Prostate gland (tissue), 2 donors: ENCODE measurements at regions not wholly inside any gene's neighbourhood (a gene's known extent, or its start where the extent isn't known, plus 50 kb on each side); places are given as distances from the start of the nearest gene placed in this dataset.

Source experiments
- POLR2A ChIP-seq: fragments of 450-650 bp; IDR thresholded peaks from one replicate; pipeline ENCODE4 v1.6.1; 2016; ENCODE audit warnings: antibody characterized with exemption, mild to moderate bottlenecking
- POLR2AphosphoS5 ChIP-seq: sonication (generic); formaldehyde crosslinking; IDR thresholded peaks from one replicate; pipeline ENCODE4 v1.6.1; 2017; ENCODE audit warnings: antibody characterized with exemption
- TF ChIP-seq, protein P1 (sequence below), 4 experiments: fragments of 200-600 bp in 2 of 4; fragments of 450-650 bp in 2 of 4; sonication (generic) in 2 of 4; IDR thresholded peaks; 1 replicate in 3 of 4; 2 replicates in 1 of 4; pipeline ENCODE4 v1.5.1; 2016 to 2019; ENCODE audit warnings: antibody characterized with exemption in 4 of 4, mild to moderate bottlenecking in 2 of 4, moderate library complexity in 2 of 4

- TF ChIP-seq, protein P1, sequence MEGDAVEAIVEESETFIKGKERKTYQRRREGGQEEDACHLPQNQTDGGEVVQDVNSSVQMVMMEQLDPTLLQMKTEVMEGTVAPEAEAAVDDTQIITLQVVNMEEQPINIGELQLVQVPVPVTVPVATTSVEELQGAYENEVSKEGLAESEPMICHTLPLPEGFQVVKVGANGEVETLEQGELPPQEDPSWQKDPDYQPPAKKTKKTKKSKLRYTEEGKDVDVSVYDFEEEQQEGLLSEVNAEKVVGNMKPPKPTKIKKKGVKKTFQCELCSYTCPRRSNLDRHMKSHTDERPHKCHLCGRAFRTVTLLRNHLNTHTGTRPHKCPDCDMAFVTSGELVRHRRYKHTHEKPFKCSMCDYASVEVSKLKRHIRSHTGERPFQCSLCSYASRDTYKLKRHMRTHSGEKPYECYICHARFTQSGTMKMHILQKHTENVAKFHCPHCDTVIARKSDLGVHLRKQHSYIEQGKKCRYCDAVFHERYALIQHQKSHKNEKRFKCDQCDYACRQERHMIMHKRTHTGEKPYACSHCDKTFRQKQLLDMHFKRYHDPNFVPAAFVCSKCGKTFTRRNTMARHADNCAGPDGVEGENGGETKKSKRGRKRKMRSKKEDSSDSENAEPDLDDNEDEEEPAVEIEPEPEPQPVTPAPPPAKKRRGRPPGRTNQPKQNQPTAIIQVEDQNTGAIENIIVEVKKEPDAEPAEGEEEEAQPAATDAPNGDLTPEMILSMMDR (IDR thresholded peaks at IDR 0.05) = no peak
- no peak for TF ChIP-seq POLR2A
- no peak for TF ChIP-seq POLR2AphosphoS5
These were observed 107.3 kb upstream of the LUZP2 start for GRCh38 chr11:24389575-24389974.
